ENCODE measurements at regions not wholly inside any gene's neighbourhood (a gene's known extent, or its start where the extent isn't known, plus 50 kb on each side); places are given as distances from the start of the nearest gene placed in this dataset.

DNA sequence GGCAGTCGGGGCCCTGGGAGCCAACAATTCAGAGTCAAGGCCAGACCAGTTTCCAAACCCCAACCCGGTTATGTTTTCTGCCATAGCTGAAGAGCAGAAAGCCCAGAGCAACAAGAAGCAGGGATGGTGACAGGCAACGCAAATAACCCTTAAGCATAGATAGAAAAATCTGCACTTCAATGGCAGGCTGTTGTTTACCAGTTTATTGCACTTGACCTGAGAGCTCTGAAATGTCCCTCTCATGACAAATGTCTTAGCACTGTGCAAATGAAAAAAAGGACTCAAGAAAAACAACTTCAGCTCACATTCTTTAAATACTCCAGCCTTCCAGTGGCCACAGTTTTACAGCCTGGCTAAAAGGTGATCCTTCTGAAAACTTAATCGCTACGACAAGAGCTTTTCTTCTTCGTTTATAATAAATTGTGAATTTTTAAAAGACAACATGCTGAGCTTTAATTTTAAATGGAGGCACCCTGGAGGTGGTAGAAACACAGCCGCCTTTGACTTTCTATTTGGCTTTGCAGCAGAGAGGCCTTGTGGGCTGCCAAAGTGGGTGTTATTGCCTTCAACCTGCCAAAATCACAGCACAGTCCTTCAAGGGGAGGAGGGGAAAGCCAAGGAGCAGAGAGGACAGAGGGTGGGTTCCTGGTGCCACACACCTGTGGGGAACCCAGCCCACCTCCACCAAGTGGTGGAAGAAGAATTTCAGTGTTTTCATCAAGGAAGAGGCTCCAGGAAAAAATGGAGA lies 289.5 kb upstream of the CDYL start:
- Histone ChIP-seq H3K9ac (no peak overlapping the region), H3K4me2 (no peak overlapping the region), H3K4me1 (ENCODE audit: low read depth, poor library complexity, severe bottlenecking) (no peaks in the 10 kb centered on the region), H2AFZ (ENCODE audit: low read depth) (no peak overlapping the region), H4K20me1 (ENCODE audit: insufficient read depth) (no peaks in the 10 kb centered on the region), H3K79me2 (ENCODE audit: insufficient read depth, low read depth) (no peaks in the 10 kb centered on the region), H3K27me3 (ENCODE audit: insufficient read depth, low read depth) (no peaks in the 10 kb centered on the region), H3K36me3 (ENCODE audit: insufficient read depth) (no peaks in the 10 kb centered on the region), H3K4me3 (IDR thresholded peaks at IDR 0.05; ENCODE audit: insufficient read depth, low read depth, low read length) (no peak overlapping the region), H3K27ac (no peak overlapping the region)
- TF ChIP-seq, protein P1, sequence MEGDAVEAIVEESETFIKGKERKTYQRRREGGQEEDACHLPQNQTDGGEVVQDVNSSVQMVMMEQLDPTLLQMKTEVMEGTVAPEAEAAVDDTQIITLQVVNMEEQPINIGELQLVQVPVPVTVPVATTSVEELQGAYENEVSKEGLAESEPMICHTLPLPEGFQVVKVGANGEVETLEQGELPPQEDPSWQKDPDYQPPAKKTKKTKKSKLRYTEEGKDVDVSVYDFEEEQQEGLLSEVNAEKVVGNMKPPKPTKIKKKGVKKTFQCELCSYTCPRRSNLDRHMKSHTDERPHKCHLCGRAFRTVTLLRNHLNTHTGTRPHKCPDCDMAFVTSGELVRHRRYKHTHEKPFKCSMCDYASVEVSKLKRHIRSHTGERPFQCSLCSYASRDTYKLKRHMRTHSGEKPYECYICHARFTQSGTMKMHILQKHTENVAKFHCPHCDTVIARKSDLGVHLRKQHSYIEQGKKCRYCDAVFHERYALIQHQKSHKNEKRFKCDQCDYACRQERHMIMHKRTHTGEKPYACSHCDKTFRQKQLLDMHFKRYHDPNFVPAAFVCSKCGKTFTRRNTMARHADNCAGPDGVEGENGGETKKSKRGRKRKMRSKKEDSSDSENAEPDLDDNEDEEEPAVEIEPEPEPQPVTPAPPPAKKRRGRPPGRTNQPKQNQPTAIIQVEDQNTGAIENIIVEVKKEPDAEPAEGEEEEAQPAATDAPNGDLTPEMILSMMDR (conservative IDR thresholded peaks at IDR 0.05; ENCODE audit: low read depth, low read length) = no peak

DNA sequence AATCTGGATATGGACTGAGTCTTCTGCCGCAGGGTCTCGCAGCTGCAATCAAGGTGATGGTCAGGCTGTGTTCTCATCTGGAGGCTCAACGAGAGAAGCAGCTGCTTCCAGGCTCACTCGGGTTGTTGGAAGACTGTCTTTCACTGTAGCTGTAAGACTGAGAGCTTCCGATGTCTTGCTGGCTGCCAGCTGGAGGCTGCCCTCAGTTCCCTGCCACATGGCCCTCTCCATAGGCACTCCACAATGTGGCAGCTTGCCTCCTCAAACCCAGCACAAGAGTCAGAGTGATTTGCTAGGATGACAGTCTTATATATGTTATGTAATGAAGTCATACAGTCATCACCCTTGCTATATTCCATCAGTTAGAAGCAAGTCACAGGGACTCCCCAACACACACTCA lies 290.5 kb upstream of the CDYL start:
- H3K36me3 ChIP-seq (ENCODE audit: insufficient read depth) = no peaks in the 10 kb centered on the region
- H3K79me2 ChIP-seq (ENCODE audit: insufficient read depth, low read depth) = no peaks in the 10 kb centered on the region
- TF ChIP-seq, protein P1 (conservative IDR thresholded peaks at IDR 0.05; ENCODE audit: low read depth, low read length) = no peak
- no peaks in the 10 kb centered on the region for H3K27me3 ChIP-seq (ENCODE audit: insufficient read depth, low read depth)
- no peak overlapping the region for H3K9ac ChIP-seq
- H3K4me2 ChIP-seq = no peak overlapping the region
- no peak overlapping the region for H2AFZ ChIP-seq (ENCODE audit: low read depth)
- H3K4me3 ChIP-seq (IDR thresholded peaks at IDR 0.05; ENCODE audit: insufficient read depth, low read depth, low read length) = no peak overlapping the region
- H4K20me1 ChIP-seq (ENCODE audit: insufficient read depth) = no peaks in the 10 kb centered on the region
- H3K27ac ChIP-seq = no peak overlapping the region
- H3K4me1 ChIP-seq (ENCODE audit: low read depth, poor library complexity, severe bottlenecking) = no peaks in the 10 kb centered on the region

DNA sequence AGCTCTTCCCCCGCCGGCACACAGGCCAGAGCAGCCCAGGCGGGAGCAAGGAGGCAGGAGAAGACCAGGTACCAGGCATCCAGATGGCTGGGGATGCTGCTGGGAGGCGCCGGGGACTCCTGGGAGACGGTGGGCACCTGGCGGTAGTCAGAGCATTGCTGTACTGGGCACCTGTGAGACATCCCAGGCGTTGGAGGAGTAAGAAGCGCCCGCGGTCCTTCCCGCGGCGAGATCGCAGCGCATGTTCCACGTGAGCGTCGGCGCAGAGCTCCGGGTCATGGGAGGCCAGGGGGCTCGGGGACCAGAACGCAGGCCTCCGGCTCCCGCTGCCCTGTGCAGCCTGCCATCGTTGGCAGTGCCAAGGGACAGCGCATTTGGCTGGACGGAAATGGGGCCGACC lies 293.7 kb upstream of the CDYL start:
- H3K4me3 ChIP-seq (IDR thresholded peaks at IDR 0.05; ENCODE audit: insufficient read depth, low read depth, low read length) = no peak overlapping the region
- H3K27me3 ChIP-seq (ENCODE audit: insufficient read depth, low read depth) = no peaks in the 10 kb centered on the region
- no peak overlapping the region for H2AFZ ChIP-seq (ENCODE audit: low read depth)
- TF ChIP-seq, protein P1 (conservative IDR thresholded peaks at IDR 0.05; ENCODE audit: low read depth, low read length) = no peak
- H3K9ac ChIP-seq = no peak overlapping the region
- H3K4me1 ChIP-seq (ENCODE audit: low read depth, poor library complexity, severe bottlenecking) = no peaks in the 10 kb centered on the region
- no peaks in the 10 kb centered on the region for H4K20me1 ChIP-seq (ENCODE audit: insufficient read depth)
- H3K79me2 ChIP-seq (ENCODE audit: insufficient read depth, low read depth) = no peaks in the 10 kb centered on the region
- H3K4me2 ChIP-seq = no peak overlapping the region
- H3K27ac ChIP-seq = no peak overlapping the region
- no peaks in the 10 kb centered on the region for H3K36me3 ChIP-seq (ENCODE audit: insufficient read depth)

DNA sequence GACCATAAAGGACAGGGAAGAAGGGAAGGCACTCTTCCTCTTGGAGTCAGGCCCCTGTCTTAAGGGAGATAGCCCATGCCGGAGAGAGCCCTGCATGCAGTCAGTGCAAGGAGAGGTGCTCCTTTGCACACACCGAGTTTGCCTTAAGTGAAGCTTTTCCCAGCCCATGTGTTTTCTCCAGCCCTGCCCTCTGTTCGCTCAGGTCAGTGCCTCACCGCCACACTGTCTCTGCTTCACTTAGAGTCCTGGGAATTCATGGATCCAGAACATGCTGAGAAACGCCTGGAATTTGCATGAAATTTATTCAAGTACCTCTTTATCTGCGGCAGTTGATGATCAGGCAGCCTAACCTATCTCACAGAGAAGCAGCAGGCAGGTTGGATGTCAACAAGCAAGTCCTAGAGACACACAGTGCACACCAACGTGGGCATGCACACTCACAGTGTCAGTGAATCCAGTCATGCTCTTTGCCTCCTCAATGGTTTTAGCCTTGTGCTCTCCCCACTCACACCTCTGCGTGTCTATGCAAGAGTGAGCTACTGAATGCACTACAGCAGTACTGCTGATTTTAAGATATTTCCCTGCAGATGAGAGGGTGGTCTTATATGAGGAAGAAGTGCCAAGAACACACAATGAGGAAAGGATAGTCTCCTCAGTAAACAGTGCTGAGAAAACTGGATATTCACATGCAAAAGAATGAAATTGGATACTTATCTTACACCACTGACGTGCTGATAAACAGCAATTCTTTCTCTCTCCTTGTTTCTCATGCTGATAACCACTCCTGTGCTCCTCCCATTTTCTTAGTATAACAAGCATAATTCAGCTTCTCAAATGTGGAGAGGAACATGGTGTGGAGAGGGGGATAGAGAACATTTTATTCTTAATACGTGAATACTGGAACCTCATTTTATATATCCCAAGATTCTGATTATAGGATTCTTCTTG lies 295.1 kb upstream of the CDYL start:
- Histone ChIP-seq H3K4me2 (no peak overlapping the region), H2AFZ (ENCODE audit: low read depth) (no peak overlapping the region), H3K79me2 (ENCODE audit: insufficient read depth, low read depth) (no peaks in the 10 kb centered on the region), H3K9ac (no peak overlapping the region), H3K27ac (no peak overlapping the region), H4K20me1 (ENCODE audit: insufficient read depth) (no peaks in the 10 kb centered on the region), H3K27me3 (ENCODE audit: insufficient read depth, low read depth) (no peaks in the 10 kb centered on the region), H3K36me3 (ENCODE audit: insufficient read depth) (no peaks in the 10 kb centered on the region), H3K4me3 (IDR thresholded peaks at IDR 0.05; ENCODE audit: insufficient read depth, low read depth, low read length) (no peak overlapping the region), H3K4me1 (ENCODE audit: low read depth, poor library complexity, severe bottlenecking) (no peaks in the 10 kb centered on the region)
- TF ChIP-seq, protein P1 (conservative IDR thresholded peaks at IDR 0.05; ENCODE audit: low read depth, low read length) = no peak

All from KMS-11 (cell line).